ENCODE measurements at regions not wholly inside any gene's neighbourhood (a gene's known extent, or its start where the extent isn't known, plus 50 kb on each side); places are given as distances from the start of the nearest gene placed in this dataset.
"Not testable (repeated sequence)": the region's sequence is repeated elsewhere in the genome, so short reads cannot be mapped to it uniquely, and the experiment has no call there.

- H3K9me3 ChIP-seq (ENCODE audit: low read length): no peaks in the 10 kb centered on the region
- no peak overlapping the region for H2AFZ ChIP-seq (ENCODE audit: low read depth, low read length)
- no peaks in the 10 kb centered on the region for H3K27me3 ChIP-seq (ENCODE audit: insufficient read depth, low read length)
- H3K36me3 ChIP-seq (ENCODE audit: insufficient read depth, low read length): no peaks in the 10 kb centered on the region
- peaks cover 7% of the 10 kb centered on the region for H3K4me1 ChIP-seq (ENCODE audit: insufficient read depth, low read length)
- H3K4me3 ChIP-seq (ENCODE audit: low read length): no peak overlapping the region
Observed at GRCh38 chr4:103403619-103404018, 205.5 kb upstream of the CENPE start.

GRCh38 chr4:103402198-103402597 lies 204.1 kb upstream of the CENPE start:
- Histone ChIP-seq H3K4me1 (ENCODE audit: insufficient read depth, low read length) (peaks cover 7% of the 10 kb centered on the region), H3K36me3 (ENCODE audit: insufficient read depth, low read length) (no peaks in the 10 kb centered on the region), H3K9me3 (ENCODE audit: low read length) (no peaks in the 10 kb centered on the region), H3K27me3 (ENCODE audit: insufficient read depth, low read length) (no peaks in the 10 kb centered on the region), H2AFZ (ENCODE audit: low read depth, low read length) (no peak overlapping the region), H3K4me3 (ENCODE audit: low read length) (no peak overlapping the region)

DNA sequence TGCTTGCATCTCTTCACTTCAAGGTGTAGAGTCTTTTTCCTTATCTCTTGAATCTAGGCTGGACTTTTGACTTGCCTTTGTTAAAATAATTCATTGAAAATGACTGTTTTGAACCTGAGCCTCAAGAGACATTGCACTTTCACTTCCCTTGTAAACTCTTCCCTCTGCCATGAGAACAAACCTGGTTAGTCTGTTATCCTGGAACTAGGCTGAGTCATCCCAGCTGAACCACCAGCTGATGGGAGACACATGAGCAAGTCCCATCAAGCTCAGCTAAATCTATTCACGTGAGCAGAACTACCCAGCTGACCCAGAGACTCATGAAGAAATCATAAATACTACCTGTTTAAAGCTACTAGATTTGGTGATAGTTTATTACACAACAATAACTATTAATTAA lies 202.3 kb upstream of the CENPE start:
- no peak overlapping the region for H2AFZ ChIP-seq (ENCODE audit: low read depth, low read length)
- no peak overlapping the region for H3K4me3 ChIP-seq (ENCODE audit: low read length)
- peaks cover 7% of the 10 kb centered on the region for H3K4me1 ChIP-seq (ENCODE audit: insufficient read depth, low read length)
- H3K9me3 ChIP-seq (ENCODE audit: low read length): no peaks in the 10 kb centered on the region
- no peaks in the 10 kb centered on the region for H3K27me3 ChIP-seq (ENCODE audit: insufficient read depth, low read length)
- no peaks in the 10 kb centered on the region for H3K36me3 ChIP-seq (ENCODE audit: insufficient read depth, low read length)

GRCh38 chr4:103397541-103397940 lies 199.4 kb upstream of the CENPE start:
- no peak overlapping the region for H3K4me3 ChIP-seq (ENCODE audit: low read length)
- H3K27me3 ChIP-seq (ENCODE audit: insufficient read depth, low read length): no peaks in the 10 kb centered on the region
- no peaks in the 10 kb centered on the region for H3K36me3 ChIP-seq (ENCODE audit: insufficient read depth, low read length)
- H3K9me3 ChIP-seq (ENCODE audit: low read length): no peaks in the 10 kb centered on the region
- peaks cover 7% of the 10 kb centered on the region for H3K4me1 ChIP-seq (ENCODE audit: insufficient read depth, low read length)
- peak overlapping the region; percentile 67 for H2AFZ ChIP-seq (ENCODE audit: low read depth, low read length)

DNA sequence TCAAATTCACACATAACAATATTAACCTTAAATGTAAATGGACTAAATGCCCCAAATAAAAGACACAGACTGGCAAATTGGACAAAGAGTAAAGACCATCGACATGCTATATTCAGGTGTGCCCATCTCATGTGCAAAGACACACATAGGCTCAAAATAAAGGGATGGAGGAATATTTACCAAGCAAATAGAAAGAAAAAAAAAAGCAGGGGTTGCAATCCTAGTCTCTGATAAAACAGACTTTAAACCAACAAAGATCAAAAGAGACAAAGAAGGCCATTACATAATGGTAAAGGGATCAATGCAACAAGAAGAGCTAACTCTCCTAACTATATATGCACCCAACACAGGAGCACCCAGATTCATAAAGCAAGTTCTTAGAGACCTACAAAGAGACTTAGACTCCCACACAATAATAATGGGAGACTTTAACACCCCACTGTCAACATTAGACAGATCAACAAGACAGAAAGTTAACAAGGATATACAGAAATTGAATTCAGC lies 189.4 kb upstream of the CENPE start:
- H3K4me3 ChIP-seq (ENCODE audit: low read length); H2AFZ ChIP-seq (ENCODE audit: low read depth, low read length); H3K4me1 ChIP-seq (ENCODE audit: insufficient read depth, low read length); H3K9me3 ChIP-seq (ENCODE audit: low read length); H3K36me3 ChIP-seq (ENCODE audit: insufficient read depth, low read length); H3K27me3 ChIP-seq (ENCODE audit: insufficient read depth, low read length): not testable (repeated sequence)

GRCh38 chr4:103385565-103385964 lies 187.4 kb upstream of the CENPE start:
- not testable (repeated sequence) for H3K36me3 ChIP-seq (ENCODE audit: insufficient read depth, low read length); H3K9me3 ChIP-seq (ENCODE audit: low read length); H3K4me3 ChIP-seq (ENCODE audit: low read length); H3K4me1 ChIP-seq (ENCODE audit: insufficient read depth, low read length); H3K27me3 ChIP-seq (ENCODE audit: insufficient read depth, low read length); H2AFZ ChIP-seq (ENCODE audit: low read depth, low read length)

DNA sequence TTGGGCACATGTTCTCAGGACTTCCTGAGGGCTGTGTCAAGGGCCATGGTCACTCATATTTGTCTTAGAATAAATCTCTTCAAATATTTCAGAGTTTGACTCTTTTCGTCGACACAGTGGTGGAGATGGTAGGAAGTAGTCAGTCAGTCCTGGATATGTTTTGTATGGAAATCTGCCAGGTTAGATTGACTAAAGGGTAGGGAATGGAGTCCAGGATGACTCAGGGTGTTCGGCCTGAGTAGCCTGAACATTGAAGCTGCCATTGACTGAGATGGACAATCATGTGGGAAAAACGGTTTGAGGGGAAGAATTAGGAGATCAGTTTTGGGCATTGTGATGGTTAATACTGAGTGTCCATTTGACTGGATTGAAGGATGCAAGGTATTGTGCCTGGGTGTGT lies 177.1 kb upstream of the CENPE start:
- Histone ChIP-seq H3K36me3 (ENCODE audit: insufficient read depth, low read length) (no peaks in the 10 kb centered on the region), H3K27me3 (ENCODE audit: insufficient read depth, low read length) (no peaks in the 10 kb centered on the region), H3K9me3 (ENCODE audit: low read length) (peaks cover 2% of the 10 kb centered on the region), H3K4me1 (ENCODE audit: insufficient read depth, low read length) (no peaks in the 10 kb centered on the region), H3K4me3 (ENCODE audit: low read length) (no peak overlapping the region), H2AFZ (ENCODE audit: low read depth, low read length) (no peak overlapping the region)

DNA sequence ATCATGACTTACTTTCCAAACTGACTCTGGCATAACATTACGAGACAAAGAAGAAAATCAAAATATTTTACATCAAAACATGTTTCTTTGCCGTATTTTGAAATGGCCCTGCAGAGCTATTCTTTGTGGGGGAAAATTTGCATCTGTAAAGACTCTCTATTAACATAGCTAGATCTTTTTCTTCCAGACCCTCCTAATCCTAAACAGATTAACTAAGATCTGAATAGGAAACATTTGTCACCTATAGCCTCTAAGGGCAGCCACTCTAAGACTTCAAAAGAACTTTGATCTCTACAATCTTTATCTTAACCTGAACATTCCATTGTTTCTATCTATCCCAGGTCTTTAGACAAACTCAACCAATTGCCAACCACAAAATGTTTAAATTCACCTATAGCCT lies 176.6 kb upstream of the CENPE start:
- Histone ChIP-seq H3K4me1 (ENCODE audit: insufficient read depth, low read length) (no peaks in the 10 kb centered on the region), H3K9me3 (ENCODE audit: low read length) (peaks cover 2% of the 10 kb centered on the region)

GRCh38 chr4:103374306-103374705 lies 176.2 kb upstream of the CENPE start:
- no peaks in the 10 kb centered on the region for H3K36me3 ChIP-seq (ENCODE audit: insufficient read depth, low read length)
- no peak overlapping the region for H2AFZ ChIP-seq (ENCODE audit: low read depth, low read length)

More for the DNA sequence above, 176.6 kb upstream of the CENPE start:
- no peaks in the 10 kb centered on the region for H3K27me3 ChIP-seq (ENCODE audit: insufficient read depth, low read length)
- H2AFZ ChIP-seq (ENCODE audit: low read depth, low read length): no peak overlapping the region
- H3K4me3 ChIP-seq (ENCODE audit: low read length): no peak overlapping the region
- H3K36me3 ChIP-seq (ENCODE audit: insufficient read depth, low read length): no peaks in the 10 kb centered on the region

GRCh38 chr4:103372002-103372558 lies 173.9 kb upstream of the CENPE start:
- no peaks in the 10 kb centered on the region for H3K36me3 ChIP-seq (ENCODE audit: insufficient read depth, low read length)
- no peaks in the 10 kb centered on the region for H3K4me1 ChIP-seq (ENCODE audit: insufficient read depth, low read length)
- no peak overlapping the region for H3K4me3 ChIP-seq (ENCODE audit: low read length)
- no peak overlapping the region for H2AFZ ChIP-seq (ENCODE audit: low read depth, low read length)
- no peaks in the 10 kb centered on the region for H3K27me3 ChIP-seq (ENCODE audit: insufficient read depth, low read length)
- H3K9me3 ChIP-seq (ENCODE audit: low read length): no peaks in the 10 kb centered on the region

More at GRCh38 chr4:103374306-103374705, 176.2 kb upstream of the CENPE start:
- Histone ChIP-seq H3K9me3 (ENCODE audit: low read length) (no peaks in the 10 kb centered on the region), H3K27me3 (ENCODE audit: insufficient read depth, low read length) (no peaks in the 10 kb centered on the region), H3K4me1 (ENCODE audit: insufficient read depth, low read length) (no peaks in the 10 kb centered on the region), H3K4me3 (ENCODE audit: low read length) (no peak overlapping the region)

DNA sequence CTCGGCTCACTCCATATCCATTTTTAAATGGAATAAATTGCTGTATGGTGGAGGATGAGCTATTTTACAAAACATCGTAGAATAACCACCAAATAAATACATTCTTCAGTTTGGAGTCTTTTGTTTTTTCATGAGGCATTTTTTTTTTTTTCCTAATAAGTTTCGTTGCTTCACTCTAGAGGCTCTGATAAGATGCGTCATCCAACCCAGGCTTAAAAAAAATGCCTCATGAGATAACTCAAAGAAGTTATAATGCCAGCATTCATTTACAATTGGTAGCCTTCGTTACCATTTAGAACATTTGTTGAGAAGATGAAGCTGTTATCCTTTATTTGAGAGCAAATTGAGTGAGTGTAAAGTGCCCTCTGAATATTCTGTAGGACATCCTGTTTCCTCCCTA lies 172.2 kb upstream of the CENPE start:
- Histone ChIP-seq H3K9me3 (ENCODE audit: low read length) (no peaks in the 10 kb centered on the region), H3K4me3 (ENCODE audit: low read length) (no peak overlapping the region), H3K36me3 (ENCODE audit: insufficient read depth, low read length) (no peaks in the 10 kb centered on the region), H3K27me3 (ENCODE audit: insufficient read depth, low read length) (no peaks in the 10 kb centered on the region), H3K4me1 (ENCODE audit: insufficient read depth, low read length) (peaks cover 12% of the 10 kb centered on the region), H2AFZ (ENCODE audit: low read depth, low read length) (no peak overlapping the region)

DNA sequence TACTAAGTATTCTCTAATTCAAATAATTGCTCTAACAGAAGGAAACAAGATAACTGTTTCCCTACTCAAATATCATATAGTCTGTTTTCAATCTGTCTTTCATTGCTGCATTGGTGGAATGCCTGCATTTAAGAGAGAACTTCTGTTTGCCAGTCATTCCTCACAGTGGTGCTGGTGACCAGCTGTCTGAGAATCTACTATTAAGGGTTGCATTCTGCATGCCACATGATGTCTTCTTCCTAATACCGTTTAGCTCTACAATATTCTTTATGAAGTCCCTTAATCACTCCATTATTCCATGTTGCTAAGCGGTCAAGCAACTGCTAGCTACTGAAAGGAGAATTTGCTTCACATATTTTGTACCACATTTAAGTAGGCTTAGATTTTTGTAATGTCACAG lies 167.1 kb upstream of the CENPE start:
- H3K4me3 ChIP-seq (ENCODE audit: low read length): no peak overlapping the region
- peaks cover 43% of the 10 kb centered on the region for H3K4me1 ChIP-seq (ENCODE audit: insufficient read depth, low read length)
- H3K36me3 ChIP-seq (ENCODE audit: insufficient read depth, low read length): no peaks in the 10 kb centered on the region
- H3K27me3 ChIP-seq (ENCODE audit: insufficient read depth, low read length): no peaks in the 10 kb centered on the region
- H2AFZ ChIP-seq (ENCODE audit: low read depth, low read length): peak overlapping the region; percentile 4
- peaks cover 3% of the 10 kb centered on the region for H3K9me3 ChIP-seq (ENCODE audit: low read length)

DNA sequence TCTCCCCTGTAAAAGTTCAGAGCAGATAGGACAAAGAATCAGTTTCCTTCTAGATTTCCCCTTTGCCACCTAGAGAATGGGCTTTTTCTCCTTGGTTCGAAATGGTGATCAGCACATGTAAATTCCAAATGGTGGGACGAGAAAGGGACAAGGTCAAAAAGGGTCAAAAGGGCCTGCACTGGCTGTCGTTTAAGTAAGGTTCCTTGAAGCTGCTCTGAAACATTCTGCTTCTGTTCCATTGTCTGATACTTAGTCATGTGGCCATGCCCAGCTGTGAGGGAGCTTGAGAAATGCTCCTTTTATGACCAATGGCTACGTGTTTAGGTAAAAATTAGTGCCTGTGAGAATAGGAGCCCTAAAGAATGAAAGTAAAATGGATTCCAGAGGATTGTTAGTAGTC lies 165.9 kb upstream of the CENPE start:
- H2AFZ ChIP-seq (ENCODE audit: low read depth, low read length): peak overlapping the region; percentile 4
- H3K4me1 ChIP-seq (ENCODE audit: insufficient read depth, low read length): peaks cover 43% of the 10 kb centered on the region
- H3K9me3 ChIP-seq (ENCODE audit: low read length): peaks cover 8% of the 10 kb centered on the region
- H3K36me3 ChIP-seq (ENCODE audit: insufficient read depth, low read length): no peaks in the 10 kb centered on the region
- H3K4me3 ChIP-seq (ENCODE audit: low read length): no peak overlapping the region
- no peaks in the 10 kb centered on the region for H3K27me3 ChIP-seq (ENCODE audit: insufficient read depth, low read length)

GRCh38 chr4:103361926-103362325 lies 163.8 kb upstream of the CENPE start:
- Histone ChIP-seq H3K4me1 (ENCODE audit: insufficient read depth, low read length) (peaks cover 43% of the 10 kb centered on the region), H2AFZ (ENCODE audit: low read depth, low read length) (no peak overlapping the region), H3K27me3 (ENCODE audit: insufficient read depth, low read length) (no peaks in the 10 kb centered on the region), H3K36me3 (ENCODE audit: insufficient read depth, low read length) (no peaks in the 10 kb centered on the region), H3K4me3 (ENCODE audit: low read length) (no peak overlapping the region), H3K9me3 (ENCODE audit: low read length) (peaks cover 12% of the 10 kb centered on the region)

Measured in neuron (in vitro differentiated cells).